ENCODE measurements at regions not wholly inside any gene's neighbourhood (a gene's known extent, or its start where the extent isn't known, plus 50 kb on each side); places are given as distances from the start of the nearest gene placed in this dataset.

- ChIA-PET CTCF (interaction anchor here (0.5 kb wide), 1 partner anchor 322 kb away, joined by 4 read pairs; no protein-coding TSS in a partner anchor), RAD21 (ENCODE audit: unreplicated experiment) (no interaction called here), SMC1A (ENCODE audit: uncharacterized antibody, unreplicated experiment) (interaction anchor here (1.4 to 1.5 kb wide), 2 partner anchors 35 to 56 kb away, joined by 4 to 5 read pairs; no protein-coding TSS in a partner anchor), POLR2A (interaction anchor here (0.6 kb wide), 1 partner anchor 59 kb away, joined by 3 read pairs; no protein-coding TSS in a partner anchor)
- 64% methylated on average over 7 of the region's 7 CpGs for WGBS (ENCODE audit: insufficient coverage, insufficient replicate concordance, low lambda C conversion rate, missing lambda C conversion rate)
- DNase-seq (ENCODE audit: low read depth, low spot score): no peak
- in situ Hi-C loops (cut with MboI): no loop called here
- Histone ChIP-seq H3K4me2 (ENCODE audit: control insufficient read depth, insufficient read depth) (no peak overlapping the region), H4K20me1 (ENCODE audit: control insufficient read depth, insufficient read depth) (no peaks in the 10 kb centered on the region), H3K36me3 (ENCODE audit: control insufficient read depth in 2 of 2, insufficient read depth in 2 of 2, low read length in 1 of 2) (no peaks in the 10 kb centered on the region), H3K4me3 (no peak overlapping the region), H3K4me1 (ENCODE audit: control insufficient read depth, insufficient read depth, low read length) (no peaks in the 10 kb centered on the region), H3K27me3 (replicated peaks in 1 of 2; ENCODE audit: control insufficient read depth in 2 of 2, insufficient read depth in 2 of 2, low read length in 1 of 2) (no peaks in the 10 kb centered on the region), H3K9me3 (replicated peaks; ENCODE audit: control insufficient read depth, insufficient read depth, low read length) (no peaks in the 10 kb centered on the region; the same call in 2 of the 3 replicates), H3K9ac (ENCODE audit: control insufficient read depth, insufficient read depth, low read length) (no peak overlapping the region), H2AFZ (ENCODE audit: control insufficient read depth, low read depth, low read length) (no peak overlapping the region), H3K79me2 (ENCODE audit: control insufficient read depth, insufficient read depth, low read length) (no peaks in the 10 kb centered on the region), H3K27ac (ENCODE audit: control insufficient read depth, insufficient read depth) (no peak overlapping the region)
- BruUV-seq (replicated peaks): no TSS peak
- intact Hi-C loops (cut with micrococcal nuclease; ENCODE audit: unreplicated experiment): no loop called here
- FAIRE-seq: no peak
- no peak for TF ChIP-seq FOXM1 (IDR thresholded peaks at IDR 0.05; ENCODE audit: low read depth, low read length)
- no peak for TF ChIP-seq YY1 (IDR thresholded peaks at IDR 0.05; ENCODE audit: low read depth, low read length)
- TF ChIP-seq PRDM15 (CRISPR knock-in tag; IDR thresholded peaks at IDR 0.05): no peak
- TF ChIP-seq GABPA (IDR thresholded peaks at IDR 0.05; ENCODE audit: low read depth): no peak
- 0 out of 2 replicates have a peak, but pooled peaks have one; percentile 20 for TF ChIP-seq RAD21 (IDR thresholded peaks at IDR 0.05; ENCODE audit: insufficient read depth, low read depth, low read length)
- TF ChIP-seq, protein P1, sequence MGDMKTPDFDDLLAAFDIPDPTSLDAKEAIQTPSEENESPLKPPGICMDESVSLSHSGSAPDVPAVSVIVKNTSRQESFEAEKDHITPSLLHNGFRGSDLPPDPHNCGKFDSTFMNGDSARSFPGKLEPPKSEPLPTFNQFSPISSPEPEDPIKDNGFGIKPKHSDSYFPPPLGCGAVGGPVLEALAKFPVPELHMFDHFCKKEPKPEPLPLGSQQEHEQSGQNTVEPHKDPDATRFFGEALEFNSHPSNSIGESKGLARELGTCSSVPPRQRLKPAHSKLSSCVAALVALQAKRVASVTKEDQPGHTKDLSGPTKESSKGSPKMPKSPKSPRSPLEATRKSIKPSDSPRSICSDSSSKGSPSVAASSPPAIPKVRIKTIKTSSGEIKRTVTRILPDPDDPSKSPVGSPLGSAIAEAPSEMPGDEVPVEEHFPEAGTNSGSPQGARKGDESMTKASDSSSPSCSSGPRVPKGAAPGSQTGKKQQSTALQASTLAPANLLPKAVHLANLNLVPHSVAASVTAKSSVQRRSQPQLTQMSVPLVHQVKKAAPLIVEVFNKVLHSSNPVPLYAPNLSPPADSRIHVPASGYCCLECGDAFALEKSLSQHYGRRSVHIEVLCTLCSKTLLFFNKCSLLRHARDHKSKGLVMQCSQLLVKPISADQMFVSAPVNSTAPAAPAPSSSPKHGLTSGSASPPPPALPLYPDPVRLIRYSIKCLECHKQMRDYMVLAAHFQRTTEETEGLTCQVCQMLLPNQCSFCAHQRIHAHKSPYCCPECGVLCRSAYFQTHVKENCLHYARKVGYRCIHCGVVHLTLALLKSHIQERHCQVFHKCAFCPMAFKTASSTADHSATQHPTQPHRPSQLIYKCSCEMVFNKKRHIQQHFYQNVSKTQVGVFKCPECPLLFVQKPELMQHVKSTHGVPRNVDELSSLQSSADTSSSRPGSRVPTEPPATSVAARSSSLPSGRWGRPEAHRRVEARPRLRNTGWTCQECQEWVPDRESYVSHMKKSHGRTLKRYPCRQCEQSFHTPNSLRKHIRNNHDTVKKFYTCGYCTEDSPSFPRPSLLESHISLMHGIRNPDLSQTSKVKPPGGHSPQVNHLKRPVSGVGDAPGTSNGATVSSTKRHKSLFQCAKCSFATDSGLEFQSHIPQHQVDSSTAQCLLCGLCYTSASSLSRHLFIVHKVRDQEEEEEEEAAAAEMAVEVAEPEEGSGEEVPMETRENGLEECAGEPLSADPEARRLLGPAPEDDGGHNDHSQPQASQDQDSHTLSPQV (IDR thresholded peaks at IDR 0.05): no peak
- no peak for TF ChIP-seq NBN (IDR thresholded peaks at IDR 0.05)
- TF ChIP-seq POLR2AphosphoS5 (IDR thresholded peaks at IDR 0.05; ENCODE audit: low read length): no peak
- TF ChIP-seq PBX3 (IDR thresholded peaks at IDR 0.05; ENCODE audit: insufficient replicate concordance, low read depth, low read length): no peak
- no peak for TF ChIP-seq ZNF24 (IDR thresholded peaks at IDR 0.05)
- TF ChIP-seq CTCF (IDR thresholded peaks at IDR 0.05 in 2 of 3, conservative IDR thresholded peaks at IDR 0.05 in 1 of 3; ENCODE audit: control insufficient read depth in 2 of 3, extremely low read depth in 1 of 3, insufficient read depth in 1 of 3, low read depth in 3 of 3, low read length in 3 of 3): 0 out of 6 replicates have a peak, but pooled peaks of 1 of the 3 experiments have one; percentile 6
- no peak for ATAC-seq
Measured at GRCh38 chr16:13397126-13397525, 495.7 kb downstream of the SHISA9 start.
